ENCODE measurements at regions not wholly inside any gene's neighbourhood (a gene's known extent, or its start where the extent isn't known, plus 50 kb on each side); places are given as distances from the start of the nearest gene placed in this dataset.
"Not testable (repeated sequence)": the region's sequence is repeated elsewhere in the genome, so short reads cannot be mapped to it uniquely, and the experiment has no call there.

- not testable (repeated sequence) for DNase-seq (ENCODE audit: low read depth in 4 of 4, low spot score in 3 of 4)
Measured at GRCh38 chr2:8613207-8613999, 68.5 kb upstream of the ID2 start.

GRCh38 chr2:8614646-8615045, 67.2 kb upstream of the ID2 start:
- no peak for DNase-seq (ENCODE audit: low read depth in 4 of 4, low spot score in 3 of 4)

GRCh38 chr2:8615252-8615575, 66.6 kb upstream of the ID2 start:
- DNase-seq (ENCODE audit: low read depth in 4 of 4, low spot score in 3 of 4), result no peak

DNA sequence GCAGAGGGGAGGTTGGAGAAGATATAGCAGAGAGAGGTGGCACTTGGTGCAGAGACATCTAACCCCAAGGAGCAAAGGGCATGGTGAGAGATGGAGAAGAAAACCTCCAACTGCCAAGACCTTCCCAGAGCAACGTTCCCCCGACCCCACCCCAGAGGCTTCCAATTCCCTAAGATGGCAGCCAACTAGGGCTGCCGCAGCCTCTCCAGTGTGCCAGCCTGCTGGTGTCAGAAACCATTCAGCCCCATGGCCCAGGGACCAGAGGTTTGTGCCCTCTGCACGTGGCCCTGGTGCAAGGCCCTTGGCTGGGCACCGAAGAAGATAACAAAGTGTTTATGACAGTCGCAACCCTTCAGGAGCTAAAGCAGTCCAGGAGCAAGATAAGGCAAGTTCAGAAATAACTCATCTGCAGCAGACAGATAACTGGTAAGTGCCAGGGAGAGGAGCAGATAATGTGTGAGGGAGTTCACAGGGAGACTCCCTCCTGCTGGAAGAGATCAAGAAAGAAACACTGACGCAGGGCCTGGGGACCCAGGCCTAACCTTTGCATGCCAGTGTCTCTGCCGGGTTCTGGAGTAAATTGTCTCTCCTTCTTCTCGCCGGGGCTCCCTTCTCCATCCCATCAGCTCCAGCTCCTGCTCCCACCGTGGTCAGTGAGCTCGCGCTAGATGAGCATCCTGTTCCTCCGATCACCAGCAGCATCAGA, 66.1 kb upstream of the ID2 start:
- DNase-seq (ENCODE audit: low read depth in 4 of 4, low spot score in 3 of 4), result no peak

DNA sequence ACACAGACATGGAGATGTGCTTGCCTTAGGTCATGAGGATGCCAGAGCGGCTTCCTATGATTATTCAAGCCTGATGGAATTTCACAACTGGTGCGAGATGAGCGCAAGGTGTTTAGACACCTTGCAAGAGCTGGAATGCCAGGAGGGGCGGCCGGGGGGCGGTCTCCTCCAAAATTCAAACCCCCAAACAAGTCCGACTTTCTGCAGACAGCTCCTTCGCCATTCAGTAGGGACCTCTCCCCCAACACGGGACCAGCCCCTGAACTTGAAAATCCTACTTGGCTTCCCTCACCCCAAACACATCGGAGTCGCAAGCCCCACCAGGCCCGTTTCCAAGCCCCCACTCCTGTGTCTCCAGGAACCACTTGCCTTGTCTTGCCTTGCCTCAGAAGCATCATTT, 64.8 kb upstream of the ID2 start:
- DNase-seq (ENCODE audit: low read depth in 4 of 4, low spot score in 3 of 4), result no peak

GRCh38 chr2:8617590-8617989, 64.3 kb upstream of the ID2 start:
- DNase-seq (ENCODE audit: low read depth in 4 of 4, low spot score in 3 of 4), result no peak

DNA sequence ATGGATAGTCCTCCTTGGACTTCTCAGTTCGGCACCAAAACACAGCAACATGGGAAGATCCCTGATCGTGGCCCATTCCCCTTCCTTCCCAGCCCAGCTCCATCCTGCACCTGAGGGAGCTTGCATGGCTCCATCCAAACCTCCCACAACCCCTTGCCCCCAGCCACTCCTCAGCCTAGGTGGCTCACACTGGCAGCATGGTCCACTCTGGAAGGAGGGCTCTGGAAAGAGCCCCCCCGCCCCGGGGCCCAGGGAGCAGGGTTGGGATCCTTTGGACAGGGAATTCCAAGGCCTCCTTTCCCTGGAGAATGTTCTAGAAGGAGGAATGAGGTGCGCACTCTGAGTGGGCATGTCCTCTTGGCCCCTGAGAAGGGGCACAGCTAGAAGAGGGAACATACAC, 62.8 kb upstream of the ID2 start:
- DNase-seq (ENCODE audit: low read depth in 4 of 4, low spot score in 3 of 4), result no peak

DNA sequence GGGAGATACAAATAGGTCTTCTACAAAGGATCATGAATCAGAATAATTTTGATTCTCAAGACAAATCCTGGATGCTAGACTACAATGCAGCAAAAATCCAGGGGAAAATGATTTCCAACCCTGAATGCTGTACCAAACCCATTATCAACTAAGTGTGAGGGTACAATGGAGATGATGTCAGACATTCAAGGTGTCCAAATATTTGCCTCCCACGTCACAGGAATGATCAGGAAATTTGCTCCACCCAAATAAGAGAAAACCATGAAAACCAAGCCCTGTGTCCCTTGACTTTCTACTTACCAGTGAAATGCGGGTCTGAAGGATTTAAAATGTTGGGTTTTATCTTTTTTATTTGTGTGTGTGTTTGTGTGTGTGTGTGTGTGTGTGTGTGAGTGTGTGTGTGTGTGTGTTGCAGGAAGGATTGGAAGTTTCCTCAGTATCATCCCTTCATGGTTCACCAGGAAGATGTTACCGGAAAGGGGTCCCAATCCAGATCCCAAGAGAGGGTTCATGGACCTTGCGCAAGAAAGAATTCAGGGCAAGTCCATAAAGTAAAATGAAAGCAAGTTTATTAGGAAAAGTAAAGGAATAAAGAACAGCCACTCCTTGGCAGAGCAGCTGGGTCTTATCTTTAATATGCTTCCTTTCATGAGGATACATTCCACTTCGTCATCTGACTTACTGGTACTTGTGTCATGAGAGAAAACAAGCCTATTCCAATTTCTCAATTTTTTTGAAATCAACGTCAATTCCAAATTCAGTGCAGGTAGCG, 61.1 kb upstream of the ID2 start:
- DNase-seq (ENCODE audit: low read depth in 4 of 4, low spot score in 3 of 4), result no peak

DNA sequence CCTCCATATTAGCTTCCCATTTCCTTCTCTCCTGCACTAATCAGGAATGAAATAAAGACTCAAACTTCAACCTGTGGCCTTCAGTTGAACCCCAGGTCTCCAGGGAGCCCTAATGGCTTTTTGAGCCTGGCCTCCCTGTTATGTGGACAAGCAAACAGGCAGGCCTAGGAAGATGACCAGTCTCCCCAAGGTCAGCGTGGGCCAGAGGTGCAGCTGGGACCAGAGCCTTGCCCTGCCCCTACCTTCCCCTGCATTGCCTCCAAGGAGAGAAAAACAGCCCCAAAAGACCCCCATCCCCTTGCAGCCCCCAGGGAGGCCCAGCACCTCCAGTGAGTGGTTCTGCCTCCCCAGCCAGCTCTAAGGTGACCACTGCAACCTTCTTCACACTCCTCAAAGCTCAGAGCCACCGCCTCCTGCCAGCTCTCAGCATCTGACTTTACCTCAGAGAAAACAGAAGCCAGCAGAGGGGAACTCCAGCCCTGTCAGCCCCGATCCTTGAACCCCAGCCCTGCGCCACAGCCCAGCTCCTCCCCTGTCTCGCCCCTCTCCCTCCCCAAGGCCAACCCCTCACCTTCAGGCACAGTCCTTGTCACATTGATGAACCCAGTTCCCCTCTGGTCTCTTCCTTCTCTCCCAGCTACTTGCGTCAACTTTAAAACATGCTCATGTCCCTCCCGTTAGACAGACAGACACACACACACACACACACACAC, 59.5 kb upstream of the ID2 start:
- DNase-seq (ENCODE audit: low read depth in 4 of 4, low spot score in 3 of 4), result no peak

- no peak for DNase-seq (ENCODE audit: low read depth in 4 of 4, low spot score in 3 of 4)
Measured at GRCh38 chr2:8622924-8623465, 58.9 kb upstream of the ID2 start.

DNA sequence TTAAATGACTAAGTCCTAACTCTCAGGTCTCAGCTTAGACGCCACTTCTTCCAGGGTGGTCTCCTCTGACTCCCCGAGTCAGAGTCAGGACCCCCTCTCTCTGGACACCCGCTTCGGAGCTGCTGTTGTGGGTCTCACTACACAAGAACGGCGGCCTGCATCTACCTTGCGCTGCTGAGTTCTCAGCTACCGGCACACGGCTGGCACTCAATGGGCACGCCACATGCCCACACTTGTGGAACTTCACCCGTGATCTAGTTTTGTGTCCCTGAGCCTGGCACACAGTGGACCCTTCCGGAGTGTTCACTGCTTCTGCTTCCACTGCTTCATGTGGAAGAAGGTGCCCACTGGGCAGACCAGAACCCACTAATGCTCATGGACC, 58.3 kb upstream of the ID2 start:
- no peak for DNase-seq (ENCODE audit: low read depth in 4 of 4, low spot score in 3 of 4)

DNA sequence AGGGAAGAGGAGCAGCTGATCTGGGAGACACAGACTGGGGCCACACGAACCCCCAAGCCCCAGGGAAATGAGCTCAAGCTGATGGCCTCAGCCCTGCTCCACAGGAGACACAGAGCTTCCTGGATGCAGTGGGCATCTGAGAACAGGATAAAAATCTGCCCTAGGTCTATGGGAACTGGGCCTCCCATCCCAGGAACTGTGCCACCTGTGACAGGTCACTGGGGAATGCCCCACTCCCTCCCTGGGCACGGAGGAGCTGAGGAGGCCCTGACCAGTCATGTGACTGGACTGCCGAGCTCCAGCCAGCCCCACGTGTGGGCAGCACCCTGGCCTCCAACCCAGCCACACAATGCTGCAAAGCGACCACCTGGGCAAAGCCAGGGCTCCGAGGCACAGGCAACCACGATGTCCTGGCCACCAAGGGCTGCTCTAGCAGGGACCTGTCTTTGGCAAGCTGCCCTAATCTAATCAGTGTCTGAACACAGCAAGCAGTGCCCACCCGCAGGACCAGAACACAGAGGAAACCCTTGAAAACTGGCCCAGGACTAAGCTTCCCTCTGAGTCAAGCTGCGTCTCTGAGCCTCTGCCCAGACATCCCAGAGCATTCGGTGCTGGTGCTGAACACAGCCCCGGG, 57.8 kb upstream of the ID2 start:
- DNase-seq (ENCODE audit: low read depth in 4 of 4, low spot score in 3 of 4), result no peak

- DNase-seq (ENCODE audit: low read depth in 4 of 4, low spot score in 3 of 4), result no peak
Measured at GRCh38 chr2:8624855-8625398, 56.9 kb upstream of the ID2 start.

GRCh38 chr2:8625399-8626300, 56.2 kb upstream of the ID2 start:
- no peak for DNase-seq (ENCODE audit: low read depth in 4 of 4, low spot score in 3 of 4)

- no peak for DNase-seq (ENCODE audit: low read depth in 4 of 4, low spot score in 3 of 4)
Measured at GRCh38 chr2:8626572-8626971, 55.3 kb upstream of the ID2 start.

GRCh38 chr2:8627019-8627691, 54.7 kb upstream of the ID2 start:
- DNase-seq (ENCODE audit: low read depth in 4 of 4, low spot score in 3 of 4), result no peak

DNA sequence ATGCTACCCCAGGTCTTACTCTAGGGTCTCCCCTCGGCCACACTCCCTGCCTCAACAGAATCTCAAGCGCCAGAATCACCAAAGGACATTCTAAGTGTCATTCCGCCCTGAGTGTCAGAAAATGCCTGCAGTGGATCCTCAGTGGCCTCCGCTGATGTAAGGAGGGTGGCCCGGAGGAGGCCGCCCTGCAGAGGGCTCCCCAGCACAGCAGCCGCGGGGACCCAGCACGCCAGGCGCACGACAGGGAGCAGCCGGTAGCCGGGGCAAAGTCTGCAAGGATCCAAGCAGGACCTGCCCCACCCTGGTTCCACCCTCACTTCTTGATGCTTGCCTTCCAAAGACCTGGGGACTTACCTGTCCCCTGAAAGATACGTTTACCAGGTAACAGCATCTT, 54.2 kb upstream of the ID2 start:
- no peak for DNase-seq (ENCODE audit: low read depth in 4 of 4, low spot score in 3 of 4)

GRCh38 chr2:8628179-8628865, 53.5 kb upstream of the ID2 start:
- DNase-seq (ENCODE audit: low read depth in 4 of 4, low spot score in 3 of 4), result no peak

Data from right renal pelvis (tissue), 4 donors.